ENCODE measurements at regions not wholly inside any gene's neighbourhood (a gene's known extent, or its start where the extent isn't known, plus 50 kb on each side); places are given as distances from the start of the nearest gene placed in this dataset.

- no peaks in the 10 kb centered on the region for H3K36me3 ChIP-seq
- no peak overlapping the region for H3K4me3 ChIP-seq
- no peaks in the 10 kb centered on the region for H3K4me1 ChIP-seq (ENCODE audit: low read depth)
- no peaks in the 10 kb centered on the region for H3K27me3 ChIP-seq
- no peak overlapping the region for H3K27ac ChIP-seq
- no peak for DNase-seq (ENCODE audit: low read depth in 1 of 2, low spot score in 1 of 2)
- TF ChIP-seq CTCF (IDR thresholded peaks at IDR 0.05; ENCODE audit: low read depth, low read length): no peak
- no peaks in the 10 kb centered on the region for H3K9me3 ChIP-seq (ENCODE audit: low read depth)
Measured at GRCh38 chr14:86570371-86570770, 1040.4 kb downstream of the FLRT2 start.

DNA sequence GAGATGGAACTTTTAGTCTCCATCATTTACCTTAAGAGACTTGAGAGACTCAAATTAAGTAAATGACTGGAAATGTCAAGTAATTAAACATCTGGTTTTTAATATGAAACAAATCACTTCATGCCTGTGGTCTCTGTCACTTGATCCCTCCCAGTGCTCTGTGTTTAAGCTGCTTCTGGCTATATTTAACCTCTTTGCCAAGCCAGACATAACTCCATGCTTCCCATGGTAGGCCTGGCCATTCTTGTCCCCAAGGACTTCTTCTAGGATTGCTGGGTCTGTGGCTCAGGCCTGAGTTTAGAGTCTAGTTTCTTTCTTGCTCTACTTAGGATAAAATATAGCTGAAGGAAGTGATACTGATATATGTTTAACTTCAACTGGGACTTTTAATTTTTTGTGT is 1013.6 kb downstream of the FLRT2 start:
- no peak for TF ChIP-seq CTCF (IDR thresholded peaks at IDR 0.05; ENCODE audit: low read depth, low read length)
- H3K27me3 ChIP-seq: no peaks in the 10 kb centered on the region
- H3K4me3 ChIP-seq: no peak overlapping the region
- no peaks in the 10 kb centered on the region for H3K36me3 ChIP-seq
- peak in 1 of 2 donors; percentile 17 for DNase-seq (ENCODE audit: low read depth in 1 of 2, low spot score in 1 of 2)
- no peaks in the 10 kb centered on the region for H3K9me3 ChIP-seq (ENCODE audit: low read depth)
- no peak overlapping the region for H3K27ac ChIP-seq
- no peaks in the 10 kb centered on the region for H3K4me1 ChIP-seq (ENCODE audit: low read depth)

DNA sequence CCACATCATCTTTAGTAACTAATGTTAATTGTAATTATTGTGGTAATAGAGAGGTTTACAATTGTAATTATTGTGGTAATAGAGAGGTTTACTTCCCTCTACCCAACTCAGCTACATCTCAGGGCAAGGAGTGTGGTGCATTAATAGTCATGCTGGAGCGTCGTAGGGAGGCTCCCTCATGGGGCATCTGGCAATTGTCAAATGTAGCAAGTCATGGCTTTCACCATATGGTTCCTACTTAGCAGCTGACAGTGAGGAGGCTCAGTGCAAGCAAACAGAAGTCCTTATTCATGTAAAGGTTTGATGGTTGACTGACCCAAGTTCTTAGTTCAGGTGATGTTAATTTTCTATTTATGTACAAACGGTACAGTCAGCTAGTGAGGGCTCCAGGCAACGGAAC is 1012.0 kb downstream of the FLRT2 start:
- peak; percentile 2 to 59 for DNase-seq (ENCODE audit: low read depth in 1 of 2, low spot score in 1 of 2)
- Histone ChIP-seq H3K4me3 (no peak overlapping the region), H3K27ac (no peak overlapping the region), H3K9me3 (ENCODE audit: low read depth) (no peaks in the 10 kb centered on the region), H3K4me1 (ENCODE audit: low read depth) (no peaks in the 10 kb centered on the region), H3K36me3 (no peaks in the 10 kb centered on the region), H3K27me3 (no peaks in the 10 kb centered on the region)
- no peak for TF ChIP-seq CTCF (IDR thresholded peaks at IDR 0.05; ENCODE audit: low read depth, low read length)

GRCh38 chr14:86540636-86541247 is 1010.8 kb downstream of the FLRT2 start:
- no peak overlapping the region for H3K27ac ChIP-seq
- no peak overlapping the region for H3K4me3 ChIP-seq
- no peak for DNase-seq (ENCODE audit: low read depth in 1 of 2, low spot score in 1 of 2)
- no peak for TF ChIP-seq CTCF (IDR thresholded peaks at IDR 0.05; ENCODE audit: low read depth, low read length)
- no peaks in the 10 kb centered on the region for H3K27me3 ChIP-seq
- no peaks in the 10 kb centered on the region for H3K9me3 ChIP-seq (ENCODE audit: low read depth)
- no peaks in the 10 kb centered on the region for H3K4me1 ChIP-seq (ENCODE audit: low read depth)
- no peaks in the 10 kb centered on the region for H3K36me3 ChIP-seq

DNA sequence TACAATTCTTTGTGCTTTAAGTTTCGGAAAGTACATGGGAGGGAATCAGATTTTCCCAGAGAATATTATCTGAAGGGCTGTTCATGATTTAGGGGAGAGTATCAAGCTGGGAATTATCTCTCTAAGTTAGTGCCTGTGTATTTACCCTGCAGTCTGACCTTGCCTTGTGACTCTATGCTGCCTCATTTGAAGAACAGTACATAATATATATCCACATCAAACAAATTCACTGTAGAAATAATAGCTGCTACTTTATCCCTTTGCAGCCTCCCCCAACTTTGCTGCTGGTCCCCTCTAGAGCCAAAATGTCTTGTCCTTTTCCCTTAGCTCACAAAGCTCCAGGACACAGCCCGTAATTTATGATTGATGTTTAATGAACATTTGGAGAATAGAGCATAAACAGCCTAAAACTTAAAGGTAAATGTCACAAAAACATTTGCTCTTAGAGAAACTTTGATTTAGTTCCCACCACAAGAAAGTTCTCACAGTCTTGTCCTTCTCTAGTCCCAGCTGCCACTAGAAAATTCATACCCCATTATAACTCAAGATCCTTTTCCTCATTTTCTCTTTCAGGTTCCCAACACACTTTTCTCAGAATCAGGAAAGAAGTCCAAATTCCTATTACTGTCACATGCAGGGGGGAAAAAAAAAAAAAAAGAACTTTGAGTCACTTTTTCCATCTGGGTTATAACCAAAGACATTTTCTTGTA is 1009.6 kb downstream of the FLRT2 start:
- TF ChIP-seq CTCF (IDR thresholded peaks at IDR 0.05; ENCODE audit: low read depth, low read length): no peak
- no peaks in the 10 kb centered on the region for H3K9me3 ChIP-seq (ENCODE audit: low read depth)
- no peaks in the 10 kb centered on the region for H3K36me3 ChIP-seq
- H3K27me3 ChIP-seq: no peaks in the 10 kb centered on the region
- H3K4me1 ChIP-seq (ENCODE audit: low read depth): no peaks in the 10 kb centered on the region
- DNase-seq (ENCODE audit: low read depth in 1 of 2, low spot score in 1 of 2): no peak
- no peak overlapping the region for H3K4me3 ChIP-seq
- H3K27ac ChIP-seq: no peak overlapping the region
